K562 (cell line): ENCODE measurements at regions not wholly inside any gene's neighbourhood (a gene's known extent, or its start where the extent isn't known, plus 50 kb on each side); places are given as distances from the start of the nearest gene placed in this dataset.
A peak's percentile ranks its signal among the peaks of the same experiment; 100 is the strongest.

Source experiments
- ARID1B ChIP-seq: fragments of 450-650 bp; IDR thresholded peaks from 2 replicates; pipeline ENCODE4 v1.6.1; 2016; ENCODE audit warnings: antibody characterized with exemption, mild to moderate bottlenecking, inconsistent platforms
- BRCA1 ChIP-seq, 2 experiments: fragments of 450-650 bp in 1 of 2; sonication (generic) in 1 of 2; formaldehyde crosslinking in 1 of 2; IDR thresholded peaks; 2 replicates each; pipeline versions ENCODE4 v1.5.0 to v1.6.1; 2017 to 2020; ENCODE audit warnings: mild to moderate bottlenecking in 1 of 2, missing genetic modification reagents in 1 of 2
- CAMTA2 ChIP-seq: fragments of 250-450 bp; sonication (Bioruptor Pico); conservative IDR thresholded peaks from 2 replicates; pipeline ENCODE4 v1.5.1; 2022
- CEBPG ChIP-seq, 3 experiments: fragments of 200-800 bp in 1 of 3; sonication (Bioruptor generic) in 1 of 3; sonication (generic) in 1 of 3; formaldehyde crosslinking in 1 of 3; IDR thresholded peaks in 2 of 3; conservative IDR thresholded peaks in 1 of 3; 2 replicates each; pipeline versions ENCODE4 v1.6.1 to v1.8.0; 2016 to 2022; ENCODE audit warnings: missing compliant biosample characterization in 2 of 3, missing genetic modification characterization in 2 of 3, mild to moderate bottlenecking in 1 of 3, missing genetic modification reagents in 1 of 3
- DIDO1 ChIP-seq: fragments of 450-650 bp; IDR thresholded peaks from 2 replicates; pipeline ENCODE4 v1.6.1; 2016; ENCODE audit warnings: low read depth, missing biosample characterization, missing genetic modification characterization
- DNMT1 ChIP-seq: fragments of 450-650 bp; IDR thresholded peaks from 2 replicates; pipeline ENCODE4 v1.6.1; 2016; ENCODE audit warnings: antibody characterized with exemption, mild to moderate bottlenecking
- ETV5 ChIP-seq: sonication (generic); formaldehyde crosslinking; IDR thresholded peaks from 2 replicates; pipeline ENCODE4 v1.4.0; 2020; ENCODE audit warnings: low read depth, mild to moderate bottlenecking, missing genetic modification reagents
- EZH2 ChIP-seq: IDR thresholded peaks from 2 replicates; pipeline ENCODE4 v1.6.1; 2012; ENCODE audit warnings: low read depth, mild to moderate bottlenecking, inconsistent platforms, low read length, borderline replicate concordance
- FOXP1 ChIP-seq: sonication (generic); formaldehyde crosslinking; IDR thresholded peaks from 2 replicates; pipeline ENCODE4 v1.8.0; 2022; ENCODE audit warnings: mild to moderate bottlenecking, missing genetic modification reagents
- GATA2 ChIP-seq: sonication (generic); formaldehyde crosslinking; IDR thresholded peaks from 2 replicates; pipeline ENCODE4 v1.4.0; 2020; ENCODE audit warnings: mild to moderate bottlenecking, missing genetic modification reagents
- GTF2E2 ChIP-seq: fragments of 200-800 bp; sonication (Bioruptor generic); IDR thresholded peaks from 2 replicates; pipeline ENCODE4 v1.6.1; 2016; ENCODE audit warnings: missing genetic modification characterization, missing compliant biosample characterization
- HSF4 ChIP-seq: fragments of 250-450 bp; sonication (Bioruptor Pico); IDR thresholded peaks from 2 replicates; pipeline ENCODE4 v2.1.2; 2022; ENCODE audit warnings: mild to moderate bottlenecking, moderate library complexity, borderline replicate concordance
- KHSRP ChIP-seq: fragments of 450-650 bp; IDR thresholded peaks from 2 replicates; pipeline ENCODE4 v1.6.1; 2017
- MXI1 ChIP-seq: IDR thresholded peaks from 2 replicates; pipeline ENCODE4 v1.6.1; 2011; ENCODE audit warnings: low read depth, mild to moderate bottlenecking, improper control_type of control experiment, low read length
- RCOR1 ChIP-seq, 2 experiments: IDR thresholded peaks; 2 replicates each; pipeline ENCODE4 v1.6.1; 2012; ENCODE audit warnings: low read depth in 2 of 2, low read length in 2 of 2, borderline replicate concordance in 1 of 2, improper control_type of control experiment in 1 of 2
- SREBF1 ChIP-seq: fragments of 150-350 bp; IDR thresholded peaks from 2 replicates; pipeline ENCODE4 v1.6.1; 2014; ENCODE audit warnings: antibody characterized with exemption, low read depth, low read length, borderline replicate concordance
- TCF7L2 ChIP-seq: fragments of 150-350 bp; IDR thresholded peaks from 2 replicates; pipeline ENCODE4 v1.6.1; 2016; ENCODE audit warnings: low read depth, mild to moderate bottlenecking, low read length, moderate library complexity
- ZNF274 ChIP-seq: IDR thresholded peaks from 2 replicates; pipeline ENCODE4 v1.6.1; 2011; ENCODE audit warnings: low read depth, mild to moderate bottlenecking, low read length, moderate library complexity, borderline replicate concordance
- ZNF324 ChIP-seq: fragments of 250-450 bp; sonication (Bioruptor Pico); IDR thresholded peaks from 2 replicates; pipeline ENCODE4 v1.4.0; 2020; ENCODE audit warnings: mild to moderate bottlenecking
- ZNF586 ChIP-seq: fragments of 450-650 bp; formaldehyde crosslinking; conservative IDR thresholded peaks from 2 replicates; pipeline ENCODE4 v1.4.0; 2020; ENCODE audit warnings: mild to moderate bottlenecking, moderate library complexity
- ZNF780A ChIP-seq: fragments of 250-450 bp; sonication (Bioruptor Pico); IDR thresholded peaks from 2 replicates; pipeline ENCODE4 v1.5.0; 2021; ENCODE audit warnings: mild to moderate bottlenecking
- ZSCAN32 ChIP-seq: fragments of 450-650 bp; formaldehyde crosslinking; IDR thresholded peaks from 2 replicates; pipeline ENCODE4 v1.4.0; 2020; ENCODE audit warnings: mild to moderate bottlenecking, moderate library complexity
- TF ChIP-seq, protein P1 (sequence below): fragments of 250-450 bp; sonication (Bioruptor Pico); IDR thresholded peaks from 2 replicates; pipeline ENCODE4 v1.8.0; 2021; ENCODE audit warnings: moderate library complexity, mild to moderate bottlenecking, inconsistent platforms

DNA sequence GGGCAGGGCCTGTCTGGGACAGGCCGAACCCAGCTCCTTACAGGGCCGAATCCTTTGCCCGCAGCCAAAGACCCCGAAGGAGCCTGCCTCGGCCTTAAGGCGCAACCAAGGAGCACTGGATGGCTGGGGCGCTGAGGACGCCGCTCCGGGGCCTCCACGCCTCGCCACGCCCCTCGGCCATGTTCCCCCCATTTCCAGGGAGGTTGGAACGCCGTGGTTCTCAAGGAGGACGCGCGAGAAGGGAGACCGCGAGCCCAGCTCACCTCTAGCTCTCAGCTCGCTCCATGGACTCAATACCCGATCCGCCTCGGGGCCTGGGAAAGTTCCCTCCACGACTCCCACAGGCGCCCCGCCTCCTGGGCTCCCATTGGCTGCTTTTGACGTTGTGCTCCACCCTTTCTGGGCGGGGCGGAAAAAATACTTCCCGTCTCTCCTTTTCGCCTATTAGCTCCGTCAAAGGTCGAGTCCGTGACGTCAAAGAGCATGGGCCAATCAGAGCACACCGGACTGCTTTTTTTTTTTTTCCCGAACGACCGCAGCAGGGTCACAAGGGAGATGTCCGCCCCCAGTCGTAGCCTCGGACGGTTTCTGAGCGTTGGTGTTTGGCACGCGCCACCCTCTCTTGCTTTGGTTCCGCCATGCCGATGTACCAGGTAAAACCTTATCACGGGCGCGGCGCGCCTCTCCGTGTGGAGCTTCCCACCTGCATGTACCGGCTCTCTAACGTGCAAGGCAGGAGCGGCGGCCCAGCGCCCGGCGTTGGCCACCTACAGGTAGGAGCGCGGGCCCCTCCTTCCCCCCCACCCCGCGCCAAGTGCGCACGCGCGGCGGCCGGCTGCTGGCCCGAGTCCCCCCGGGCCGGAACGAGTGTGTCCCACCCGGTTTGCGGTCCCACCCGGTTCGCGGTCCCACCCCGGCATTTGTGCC, 305.7 kb downstream of the TYW1 start (continued):
- TF ChIP-seq CEBPG (CRISPR knock-in tag; IDR thresholded peaks at IDR 0.05), result no peak
- no peak for TF ChIP-seq CEBPG (tag; conservative IDR thresholded peaks at IDR 0.05 in 1 of 2, IDR thresholded peaks at IDR 0.05 in 1 of 2)
- TF ChIP-seq CAMTA2 (CRISPR knock-in tag), result no peak
- TF ChIP-seq ETV5 (CRISPR knock-in tag), result peak; percentile 79
- no peak for TF ChIP-seq RCOR1 (IDR thresholded peaks at IDR 0.05; ENCODE audit: borderline replicate concordance in 1 of 2, low read depth in 2 of 2, low read length in 2 of 2)
- TF ChIP-seq ZSCAN32 (CRISPR knock-in tag), result 0 out of 2 replicates have a peak, but pooled peaks have one; percentile 21
- TF ChIP-seq ARID1B, result no peak; the same call in 1 of the 2 replicates
- no peak for TF ChIP-seq DNMT1
- no peak for TF ChIP-seq SREBF1
- TF ChIP-seq, protein P1, sequence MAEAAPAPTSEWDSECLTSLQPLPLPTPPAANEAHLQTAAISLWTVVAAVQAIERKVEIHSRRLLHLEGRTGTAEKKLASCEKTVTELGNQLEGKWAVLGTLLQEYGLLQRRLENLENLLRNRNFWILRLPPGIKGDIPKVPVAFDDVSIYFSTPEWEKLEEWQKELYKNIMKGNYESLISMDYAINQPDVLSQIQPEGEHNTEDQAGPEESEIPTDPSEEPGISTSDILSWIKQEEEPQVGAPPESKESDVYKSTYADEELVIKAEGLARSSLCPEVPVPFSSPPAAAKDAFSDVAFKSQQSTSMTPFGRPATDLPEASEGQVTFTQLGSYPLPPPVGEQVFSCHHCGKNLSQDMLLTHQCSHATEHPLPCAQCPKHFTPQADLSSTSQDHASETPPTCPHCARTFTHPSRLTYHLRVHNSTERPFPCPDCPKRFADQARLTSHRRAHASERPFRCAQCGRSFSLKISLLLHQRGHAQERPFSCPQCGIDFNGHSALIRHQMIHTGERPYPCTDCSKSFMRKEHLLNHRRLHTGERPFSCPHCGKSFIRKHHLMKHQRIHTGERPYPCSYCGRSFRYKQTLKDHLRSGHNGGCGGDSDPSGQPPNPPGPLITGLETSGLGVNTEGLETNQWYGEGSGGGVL (CRISPR knock-in tag), result no peak
- no peak for TF ChIP-seq MXI1
- TF ChIP-seq ZNF324 (CRISPR knock-in tag), result peak; percentile 57
- no peak for TF ChIP-seq ZNF780A (CRISPR knock-in tag)
- TF ChIP-seq ZNF274, result no peak
- no peak for TF ChIP-seq DIDO1 (tag)
- no peak; the same call in 1 of the 2 replicates for TF ChIP-seq FOXP1 (CRISPR knock-in tag)
- TF ChIP-seq HSF4 (CRISPR knock-in tag), result no peak
- TF ChIP-seq GATA2 (CRISPR knock-in tag), result no peak
- no peak for TF ChIP-seq TCF7L2
- TF ChIP-seq ZNF586 (CRISPR knock-in tag), result no peak
- TF ChIP-seq BRCA1 (IDR thresholded peaks at IDR 0.05), result no peak
- TF ChIP-seq BRCA1 (CRISPR knock-in tag; IDR thresholded peaks at IDR 0.05), result no peak
- no peak for TF ChIP-seq EZH2
- no peak for TF ChIP-seq KHSRP
- peak; percentile 94 for TF ChIP-seq GTF2E2
